GM12875 (cell line): ENCODE measurements at regions not wholly inside any gene's neighbourhood (a gene's known extent, or its start where the extent isn't known, plus 50 kb on each side); places are given as distances from the start of the nearest gene placed in this dataset.

Experiments
- H3K4me3 ChIP-seq: one replicate; pipeline ENCODE4 v1.5.1; 2011; ENCODE audit warnings: low read depth, low read length, control low read depth
- CTCF ChIP-seq: IDR thresholded peaks from 2 replicates; pipeline ENCODE4 v1.5.1; 2011; ENCODE audit warnings: low read depth, mild to moderate bottlenecking, control low read depth, inconsistent platforms, low read length, moderate library complexity, borderline replicate concordance; ENCODE audit not compliant: insufficient read depth

DNA sequence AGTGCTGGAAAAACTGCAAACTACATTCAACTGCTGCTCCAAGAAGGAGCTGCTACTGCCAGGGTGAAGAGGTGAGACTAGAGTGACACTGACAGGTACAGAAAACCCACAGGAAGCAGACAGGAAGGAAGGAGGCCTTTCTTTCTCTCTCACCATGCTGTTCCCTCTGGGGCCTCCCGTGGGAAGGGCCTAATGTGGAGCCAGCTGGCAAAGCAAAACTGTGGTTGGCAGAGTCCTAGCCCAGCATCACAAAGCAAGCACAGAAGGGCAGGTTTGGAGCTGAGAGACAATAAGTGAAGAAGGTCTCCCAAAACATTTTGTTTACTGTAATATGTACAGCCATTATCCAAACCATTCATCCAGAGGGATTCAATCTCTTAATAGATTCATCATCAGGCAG lies 122.5 kb upstream of the MAX start:
- no peak overlapping the region for H3K4me3 ChIP-seq
- TF ChIP-seq CTCF, result no peak

- H3K4me3 ChIP-seq, result no peak overlapping the region
- TF ChIP-seq CTCF, result no peak
These were observed 123.2 kb upstream of the MAX start for GRCh38 chr14:65225299-65226159.

DNA sequence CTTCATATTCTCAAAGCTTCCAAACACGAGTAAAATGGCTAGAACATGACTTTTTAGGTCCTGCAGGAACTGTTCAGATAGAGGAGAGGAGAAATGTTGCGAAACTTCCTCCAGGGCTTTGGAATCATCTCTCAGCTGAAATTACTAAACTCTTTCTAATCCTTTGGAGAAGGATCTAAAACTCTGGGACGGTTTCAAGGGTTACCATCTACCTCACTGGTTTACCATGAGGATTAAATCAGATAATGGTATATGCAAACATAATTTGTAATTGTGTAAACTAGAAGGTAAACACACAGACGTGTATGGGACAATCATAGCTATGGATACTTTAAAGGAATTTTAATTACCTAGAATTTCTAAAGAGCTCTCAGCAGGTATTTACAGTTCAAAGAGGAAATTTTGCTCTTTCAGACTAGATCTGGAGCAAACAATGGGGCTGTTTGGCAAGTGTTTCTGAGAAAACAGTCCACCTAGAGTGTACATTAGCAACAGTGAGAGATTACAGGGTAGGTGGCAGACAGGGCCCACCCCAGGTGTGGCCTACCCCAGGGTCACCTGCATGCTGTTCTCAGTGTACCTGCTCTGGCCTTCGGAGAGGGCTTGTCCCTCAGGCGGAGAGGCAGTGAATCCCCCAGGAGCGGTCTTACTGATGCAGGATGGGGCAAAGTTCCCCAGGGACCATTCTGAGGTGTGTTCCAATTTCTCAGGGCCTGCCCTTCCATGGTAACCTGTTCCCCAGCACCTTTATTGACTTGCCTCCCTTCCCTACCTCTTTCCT lies 124.7 kb upstream of the MAX start:
- H3K4me3 ChIP-seq, result no peak overlapping the region

DNA sequence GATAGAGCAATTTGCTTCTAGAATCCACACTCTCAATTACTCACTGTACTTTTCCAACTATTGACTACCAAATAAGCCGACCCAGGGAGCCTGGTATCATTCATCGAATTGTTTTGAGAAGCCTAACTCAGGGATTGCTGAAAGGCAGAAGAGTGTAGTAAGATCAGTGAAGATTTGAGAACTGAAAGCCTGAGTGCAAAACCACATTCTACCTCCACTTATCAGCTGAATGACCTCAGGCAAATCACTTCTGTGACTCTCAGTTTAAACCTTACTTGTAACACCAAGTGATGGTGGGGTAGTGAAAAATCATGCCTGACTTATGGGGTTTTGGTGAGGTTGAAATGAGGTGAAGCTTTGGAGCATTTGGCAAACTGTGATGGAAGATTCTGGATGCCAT lies 126.1 kb upstream of the MAX start:
- no peak for TF ChIP-seq CTCF
- no peak overlapping the region for H3K4me3 ChIP-seq

More for the DNA sequence above, 124.7 kb upstream of the MAX start:
- TF ChIP-seq CTCF, result no peak

GRCh38 chr14:65228956-65229747 lies 126.8 kb upstream of the MAX start:
- no peak for TF ChIP-seq CTCF
- no peak overlapping the region for H3K4me3 ChIP-seq

DNA sequence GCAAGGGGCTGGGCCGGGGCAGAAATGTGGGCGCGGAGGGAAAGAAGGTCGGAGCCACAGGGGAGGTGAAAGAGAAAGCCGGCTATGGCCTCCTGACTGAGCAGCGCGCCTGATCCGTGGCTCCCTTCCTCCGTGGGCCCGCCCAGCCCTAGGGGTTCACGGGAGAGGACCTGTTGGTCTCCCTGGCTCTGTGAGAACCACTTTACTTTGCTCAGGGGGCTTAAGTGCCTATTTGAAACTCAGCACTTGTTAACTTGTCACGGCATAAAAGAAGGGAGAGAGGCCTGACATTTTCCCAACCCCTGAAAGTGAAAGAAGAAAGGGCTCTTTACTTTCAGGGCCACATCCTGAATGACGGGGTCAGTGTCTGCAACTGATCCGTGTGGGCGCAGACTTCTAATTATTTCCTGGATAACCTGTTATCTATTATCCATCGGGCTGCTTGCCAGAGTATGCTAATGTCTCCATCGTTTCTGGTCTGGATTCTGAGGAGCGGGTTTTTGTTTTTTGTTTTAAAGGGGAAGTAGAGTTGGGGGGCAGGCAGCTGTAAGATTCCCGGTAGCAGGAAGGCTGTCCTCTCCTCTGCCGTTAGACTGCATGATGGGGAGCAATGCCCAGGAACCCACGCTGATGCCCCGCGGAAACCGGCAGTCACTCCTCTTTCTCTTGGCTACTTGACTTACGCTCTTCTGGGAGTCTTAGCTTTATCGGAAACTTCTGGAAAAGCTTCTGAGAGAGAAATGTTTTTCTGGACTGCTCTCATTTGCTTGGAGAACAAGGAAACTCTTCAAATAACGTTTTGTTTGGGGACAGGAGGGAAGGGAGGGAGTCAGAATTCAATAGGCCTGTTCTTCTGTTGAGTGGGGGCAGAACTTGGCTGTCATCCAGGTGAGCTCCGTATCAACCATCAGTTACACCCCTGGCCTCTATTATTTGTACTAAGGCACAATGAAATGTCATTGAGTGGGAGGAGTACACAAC lies 127.7 kb upstream of the MAX start:
- H3K4me3 ChIP-seq, result no peak overlapping the region
- TF ChIP-seq CTCF, result no peak
